GM13977 (cell line): ENCODE measurements at regions not wholly inside any gene's neighbourhood (a gene's known extent, or its start where the extent isn't known, plus 50 kb on each side); places are given as distances from the start of the nearest gene placed in this dataset.

Experiments
- DNase-seq: peaks from one replicate; pipeline ENCODE4 v3.0.0; 2012; ENCODE audit warnings: low spot score
- CTCF ChIP-seq: IDR thresholded peaks from 2 replicates; pipeline ENCODE4 v1.5.1; 2012; ENCODE audit warnings: mild to moderate bottlenecking, control low read depth; ENCODE audit not compliant: insufficient read depth; ENCODE audit errors: extremely low read depth, missing control alignments
- in situ Hi-C: fragments of 300-500 bp; cut with MboI; formaldehyde crosslinking; loops from one replicate; pipeline ENCODE4 v1.12.0; 2022; ENCODE audit warnings: low sequenced_read_pairs, low pct_unique_long_range_greater_than_20kb, mixed read lengths, inconsistent platforms; ENCODE audit not compliant: unreplicated experiment

- no peak for TF ChIP-seq CTCF
- DNase-seq = no peak
- in situ Hi-C loops = no loop called here
Measured at GRCh38 chr13:71169180-71169579, 697.8 kb downstream of the DACH1 start.

DNA sequence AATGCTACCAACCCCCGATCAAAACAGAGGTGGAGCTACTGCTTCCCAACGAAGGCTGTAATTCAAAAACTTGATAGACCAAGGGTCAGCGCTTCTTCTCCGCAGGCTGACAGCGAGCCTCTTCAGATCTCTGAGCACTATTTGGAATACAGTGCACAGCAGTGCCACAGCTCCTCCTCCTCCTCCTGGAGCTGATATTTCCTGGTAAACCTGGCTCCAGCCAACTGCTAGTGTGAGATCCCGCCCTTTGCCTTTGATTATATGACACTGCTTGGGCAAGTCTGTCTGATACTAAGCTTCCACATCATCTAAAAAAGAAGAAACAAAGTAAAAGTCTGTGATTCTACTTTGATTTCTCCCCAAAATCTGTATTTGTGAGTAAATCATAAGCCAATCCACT lies 710.5 kb downstream of the DACH1 start:
- in situ Hi-C loops = no loop called here
- no peak for DNase-seq
- no peak for TF ChIP-seq CTCF

- in situ Hi-C loops = no loop called here
- TF ChIP-seq CTCF = no peak
- DNase-seq = no peak
Measured at GRCh38 chr13:71149498-71150363, 717.3 kb downstream of the DACH1 start.

DNA sequence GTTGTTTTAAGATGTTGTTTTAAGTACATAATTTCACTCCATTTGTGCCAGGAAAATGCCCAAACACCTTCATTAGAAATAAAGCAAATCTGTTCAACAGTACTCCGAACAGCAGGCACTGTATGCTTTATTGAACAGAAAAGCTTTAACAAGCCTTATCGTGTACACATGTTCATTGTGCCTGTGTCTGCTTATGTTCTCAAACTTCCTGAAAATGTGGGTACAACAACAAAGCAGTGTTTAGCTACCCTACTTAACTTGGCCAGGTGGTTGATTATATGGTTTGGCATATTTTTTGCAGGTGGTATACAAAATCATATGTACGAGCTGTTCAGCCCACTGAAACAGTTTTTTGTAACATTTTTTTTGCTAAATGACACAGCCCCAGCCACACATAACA lies 718.0 kb downstream of the DACH1 start:
- TF ChIP-seq CTCF = no peak
- in situ Hi-C loops = no loop called here
- DNase-seq = no peak

- in situ Hi-C loops = no loop called here
- DNase-seq = no peak
- TF ChIP-seq CTCF = no peak
Measured at GRCh38 chr13:71148396-71148795, 718.6 kb downstream of the DACH1 start.

GRCh38 chr13:71144883-71145282 lies 722.1 kb downstream of the DACH1 start:
- in situ Hi-C loops = no loop called here
- no peak for TF ChIP-seq CTCF
- no peak for DNase-seq

GRCh38 chr13:71137101-71137500 lies 729.9 kb downstream of the DACH1 start:
- in situ Hi-C loops = no loop called here
- no peak for TF ChIP-seq CTCF
- DNase-seq = no peak
